ENCODE measurements at regions not wholly inside any gene's neighbourhood (a gene's known extent, or its start where the extent isn't known, plus 50 kb on each side); places are given as distances from the start of the nearest gene placed in this dataset.
A peak's percentile ranks its signal among the peaks of the same experiment; 100 is the strongest.
"Not testable (repeated sequence)": the region's sequence is repeated elsewhere in the genome, so short reads cannot be mapped to it uniquely, and the experiment has no call there.

DNA sequence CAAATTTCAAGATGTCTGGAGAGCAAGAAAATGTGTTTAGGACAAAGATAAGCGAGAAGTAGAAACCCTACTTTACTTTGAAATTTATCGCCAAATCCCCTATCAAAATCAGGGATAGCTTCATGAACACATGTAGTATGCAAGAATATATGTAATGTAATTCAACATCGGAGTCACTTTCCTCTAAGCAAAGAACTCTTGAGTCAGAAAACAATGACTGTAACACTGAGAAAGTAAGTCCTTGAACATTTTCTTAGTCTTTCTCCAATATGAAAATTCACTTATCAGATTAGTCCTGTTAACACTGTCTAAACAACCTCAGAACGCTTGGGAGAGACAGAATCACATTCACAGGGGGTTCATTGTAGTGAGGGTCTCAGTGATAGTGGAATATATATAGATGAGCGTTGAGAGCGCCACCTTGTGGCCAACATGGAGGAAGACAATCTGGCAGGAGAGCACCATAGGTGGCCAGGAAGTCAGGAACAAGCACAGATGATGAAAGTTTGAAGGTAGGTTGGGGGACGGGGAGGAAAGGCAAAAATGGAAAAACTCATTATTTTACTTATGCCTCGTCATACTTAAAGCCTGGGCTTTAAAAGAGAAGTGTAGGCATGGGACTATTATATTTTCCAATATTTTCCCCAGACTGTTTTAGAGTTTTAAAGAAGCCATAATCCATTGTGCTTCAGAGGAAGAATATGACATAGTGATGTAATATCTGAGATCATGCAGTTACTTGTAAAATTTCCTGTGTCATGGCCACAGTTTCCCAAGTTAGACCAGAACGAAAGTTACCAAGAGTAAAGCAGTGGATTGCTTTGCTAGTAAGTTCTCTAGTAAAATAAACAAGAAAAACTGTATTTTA, 115.5 kb upstream of the GNAI1 start:
- DNase-seq, result peak; percentile 4

GRCh38 chr7:80017101-80017698, 117.4 kb upstream of the GNAI1 start:
- no peak for DNase-seq

DNA sequence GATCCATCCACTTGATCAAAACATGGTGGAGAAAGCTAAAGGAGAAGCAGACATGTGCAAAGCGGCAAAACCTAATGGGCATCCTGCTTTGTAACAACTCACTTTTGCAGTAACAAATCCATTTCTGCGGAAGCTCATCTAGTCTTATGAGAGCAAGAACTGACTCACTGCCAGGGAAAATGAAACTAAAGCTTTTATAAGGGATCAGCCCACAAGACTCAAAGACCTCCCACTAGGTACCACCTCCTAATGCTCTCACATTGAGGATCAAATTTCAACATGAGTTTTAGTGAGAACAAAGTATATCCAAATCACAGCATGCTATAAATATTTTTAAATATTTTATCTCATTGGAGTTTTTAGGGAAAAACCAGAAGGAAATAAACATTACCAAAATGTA, 120.1 kb upstream of the GNAI1 start:
- no peak for DNase-seq

GRCh38 chr7:80008039-80008438, 126.6 kb upstream of the GNAI1 start:
- no peak for DNase-seq

DNA sequence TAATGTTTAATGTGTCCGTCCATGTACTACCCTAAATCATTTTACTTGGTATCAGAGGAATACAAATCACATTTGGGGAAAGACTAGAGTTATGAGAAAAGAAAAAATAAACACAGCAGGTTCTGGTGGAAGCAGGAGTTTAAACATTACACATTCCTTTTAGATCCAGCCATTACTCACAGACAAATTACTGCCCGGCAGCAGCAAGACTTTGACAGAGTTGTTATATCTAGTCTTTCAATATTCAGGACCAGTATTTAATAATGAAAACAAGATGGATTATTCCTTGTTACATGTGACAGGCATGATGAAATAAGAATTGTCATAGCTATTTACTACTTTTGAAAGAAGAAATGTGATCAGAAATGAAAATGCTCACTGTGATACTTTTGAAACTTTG, 131.8 kb upstream of the GNAI1 start:
- DNase-seq, result no peak

GRCh38 chr7:79998363-79998762, 136.3 kb upstream of the GNAI1 start:
- DNase-seq, result no peak

DNA sequence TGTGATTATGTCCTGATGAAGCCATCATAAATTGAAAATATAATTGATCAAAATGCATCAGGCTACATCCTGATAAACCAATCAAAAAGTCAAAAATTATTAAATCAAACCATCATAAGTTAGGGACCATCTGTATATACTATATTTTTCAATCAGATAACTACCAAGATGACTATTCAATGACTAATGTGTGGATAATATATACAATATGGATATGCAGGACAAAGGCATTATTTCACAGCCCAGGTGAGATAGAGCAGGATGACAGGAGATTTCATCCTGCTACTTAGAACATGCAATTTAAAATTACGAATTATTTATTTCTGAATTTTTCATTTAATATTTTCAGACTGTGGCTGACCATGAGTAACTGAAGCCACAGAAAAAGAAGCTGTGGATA, 137.3 kb upstream of the GNAI1 start:
- no peak for DNase-seq

- not testable (repeated sequence) for DNase-seq
Observed at GRCh38 chr7:79995741-79996140, 138.9 kb upstream of the GNAI1 start.

DNA sequence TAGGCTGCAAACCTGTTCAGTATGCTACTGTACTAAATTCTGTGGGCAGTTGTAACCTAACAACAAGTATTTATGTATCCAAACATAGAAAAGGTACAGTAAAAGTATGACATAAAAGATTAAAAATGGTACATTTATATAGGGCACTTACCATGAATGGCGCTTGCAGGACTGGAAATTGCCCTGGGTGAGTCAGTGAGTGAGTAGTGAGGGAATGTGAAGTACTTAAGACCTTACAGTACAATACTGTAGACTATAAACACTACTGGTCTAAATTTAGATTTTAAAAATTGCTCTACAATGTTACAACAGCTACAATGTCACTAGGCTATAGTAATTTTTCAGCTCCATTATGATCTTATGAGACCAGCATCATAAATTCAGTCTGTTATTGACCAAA, 146.0 kb upstream of the GNAI1 start:
- DNase-seq, result no peak

GRCh38 chr7:79984210-79984609, 150.4 kb upstream of the GNAI1 start:
- DNase-seq, result no peak

GRCh38 chr7:79982141-79982770, 152.4 kb upstream of the GNAI1 start:
- DNase-seq, result no peak

DNA sequence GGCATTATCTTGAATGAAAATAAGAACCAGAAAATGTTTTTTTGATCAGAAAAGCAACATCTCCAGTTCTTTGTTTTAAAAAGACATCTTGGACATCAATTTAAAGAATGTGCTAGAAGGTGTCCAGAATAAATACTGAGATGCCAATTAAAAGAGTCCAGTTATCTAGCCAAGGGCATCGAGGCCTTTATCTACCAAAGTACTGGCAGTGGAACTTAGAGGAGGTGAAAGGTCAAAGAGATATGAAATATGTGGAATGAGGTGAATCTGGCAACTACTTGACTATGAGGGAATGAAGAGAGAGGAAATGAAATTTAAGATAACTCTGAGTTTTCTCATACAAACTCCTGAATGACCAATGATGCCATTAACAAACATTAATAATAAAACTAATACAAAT, 154.3 kb upstream of the GNAI1 start:
- no peak for DNase-seq

DNA sequence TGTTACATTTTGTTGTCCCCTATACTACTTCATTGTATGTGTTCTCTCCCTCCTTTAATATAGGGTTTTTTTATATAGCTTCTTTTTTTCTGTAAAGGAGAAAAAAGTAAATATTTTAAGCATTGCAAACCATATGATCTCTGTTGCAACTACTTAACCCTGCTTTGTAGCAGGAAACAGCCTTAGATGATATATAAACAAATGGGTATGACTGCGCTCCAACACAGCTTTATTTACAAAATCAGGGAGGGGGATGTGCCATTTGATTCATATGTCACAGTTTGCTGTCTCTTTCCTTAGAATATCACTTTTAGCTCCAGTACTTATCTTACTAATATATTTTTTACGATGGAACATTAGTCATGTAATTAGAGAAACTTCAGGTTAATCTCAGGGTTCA, 155.2 kb upstream of the GNAI1 start:
- DNase-seq, result no peak

- DNase-seq, result no peak
Observed at GRCh38 chr7:79977481-79977880, 157.2 kb upstream of the GNAI1 start.

DNA sequence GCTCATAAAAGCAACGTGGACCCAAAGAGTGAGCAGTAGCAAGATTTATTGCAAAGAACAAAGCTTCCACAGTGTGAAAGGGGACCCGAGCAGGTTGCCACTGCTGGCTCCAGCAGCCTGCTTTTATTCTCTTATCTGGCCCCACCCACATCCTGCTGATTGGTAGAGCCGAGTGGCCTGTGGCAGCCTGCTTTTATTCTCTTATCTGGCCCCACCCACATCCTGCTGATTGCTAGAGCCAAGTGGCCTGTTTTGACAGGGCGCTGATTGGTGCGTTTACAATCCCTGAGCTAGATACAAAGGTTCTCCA, 158.0 kb upstream of the GNAI1 start:
- DNase-seq, result not testable (repeated sequence)

GRCh38 chr7:79975986-79976710, 158.5 kb upstream of the GNAI1 start:
- not testable (repeated sequence) for DNase-seq

DNA sequence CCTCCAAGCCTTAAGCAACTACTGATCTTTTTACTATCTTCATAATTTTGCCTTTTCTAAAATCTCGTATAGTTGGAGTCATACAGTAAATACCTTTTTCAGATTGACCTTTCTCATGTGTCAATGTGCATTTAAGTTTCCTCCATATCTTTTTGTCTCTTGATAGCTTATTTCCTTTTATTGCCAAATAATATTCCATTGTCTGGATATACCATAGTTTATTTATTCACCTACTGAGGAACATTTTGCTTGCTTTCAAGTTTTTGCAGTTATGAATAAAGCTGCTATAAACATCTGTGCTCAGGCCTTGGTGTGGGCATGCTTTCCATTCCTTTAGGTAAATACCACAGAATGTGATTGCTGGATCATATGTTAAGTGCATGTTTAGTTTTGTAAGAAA, 161.2 kb upstream of the GNAI1 start:
- DNase-seq, result no peak

GRCh38 chr7:79971058-79971457, 163.6 kb upstream of the GNAI1 start:
- no peak for DNase-seq

- DNase-seq, result no peak
Observed at GRCh38 chr7:79968894-79969293, 165.7 kb upstream of the GNAI1 start.

- no peak for DNase-seq
Observed at GRCh38 chr7:79968077-79968648, 166.5 kb upstream of the GNAI1 start.

DNA sequence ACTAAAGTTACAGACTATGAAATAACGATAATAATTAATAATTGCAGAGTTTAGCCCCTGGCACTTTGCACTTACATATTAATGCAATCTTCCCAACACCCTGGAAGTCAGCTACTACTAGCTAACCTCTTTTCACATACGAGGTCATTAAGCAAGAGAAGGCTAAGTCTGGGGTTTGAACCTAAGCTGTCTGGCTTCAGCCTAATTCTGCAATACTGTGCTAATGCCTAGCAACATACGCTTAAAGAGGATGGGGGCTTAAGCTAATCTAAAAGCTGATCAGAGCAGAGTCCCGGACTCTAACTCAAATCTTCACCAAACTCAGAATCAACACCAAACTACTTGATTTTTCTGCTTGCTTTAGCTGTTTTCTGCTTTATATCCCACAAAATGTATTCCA, 168.7 kb upstream of the GNAI1 start:
- no peak for DNase-seq

DNA sequence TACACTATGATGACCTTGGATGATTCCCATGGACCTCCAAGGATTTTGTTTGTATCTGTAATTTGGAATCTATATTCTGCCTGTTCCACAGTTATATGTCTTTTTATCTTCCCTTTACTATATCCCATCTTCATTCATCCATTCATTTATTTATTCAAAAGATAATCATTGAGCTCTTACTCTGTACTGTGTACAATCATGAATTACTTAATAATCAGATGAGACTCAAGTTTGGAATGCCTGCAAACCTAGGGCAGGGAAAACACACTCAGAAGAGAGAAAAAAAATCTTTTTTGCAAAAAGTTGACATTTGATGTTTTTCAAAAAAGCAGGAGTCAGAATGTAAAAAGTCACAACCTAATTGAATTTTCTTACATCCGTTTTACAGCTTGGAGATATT, 170.2 kb upstream of the GNAI1 start:
- DNase-seq, result no peak

GRCh38 chr7:79953130-79953529, 181.5 kb upstream of the GNAI1 start:
- no peak for DNase-seq
